ENCODE measurements at regions not wholly inside any gene's neighbourhood (a gene's known extent, or its start where the extent isn't known, plus 50 kb on each side); places are given as distances from the start of the nearest gene placed in this dataset.

- no peak for TF ChIP-seq POLR2AphosphoS5 (IDR thresholded peaks at IDR 0.05; ENCODE audit: low read depth, low read length)
- TF ChIP-seq SIN3A (IDR thresholded peaks at IDR 0.05; ENCODE audit: borderline replicate concordance, insufficient read depth, low read length) = no peak
- TF ChIP-seq REST (IDR thresholded peaks at IDR 0.05; ENCODE audit: insufficient read depth in 1 of 2, low read depth in 2 of 2, low read length in 2 of 2) = no peak
- TF ChIP-seq FOXP2 (optimal IDR thresholded peaks at IDR 0.05; ENCODE audit: borderline replicate concordance, extremely low read depth, extremely low read length, insufficient read depth) = no peak
- TF ChIP-seq TAF1 (IDR thresholded peaks at IDR 0.05; ENCODE audit: borderline replicate concordance, insufficient read depth, low read length) = no peak
Observed at GRCh38 chr6:9699888-9700287, 715.0 kb downstream of the TFAP2A start.

- TF ChIP-seq SIN3A (IDR thresholded peaks at IDR 0.05; ENCODE audit: borderline replicate concordance, insufficient read depth, low read length) = no peak
- no peak for TF ChIP-seq TAF1 (IDR thresholded peaks at IDR 0.05; ENCODE audit: borderline replicate concordance, insufficient read depth, low read length)
- TF ChIP-seq FOXP2 (optimal IDR thresholded peaks at IDR 0.05; ENCODE audit: borderline replicate concordance, extremely low read depth, extremely low read length, insufficient read depth) = no peak
- TF ChIP-seq POLR2AphosphoS5 (IDR thresholded peaks at IDR 0.05; ENCODE audit: low read depth, low read length) = no peak
- TF ChIP-seq REST (IDR thresholded peaks at IDR 0.05; ENCODE audit: insufficient read depth in 1 of 2, low read depth in 2 of 2, low read length in 2 of 2) = no peak
Observed at GRCh38 chr6:9697263-9697931, 717.5 kb downstream of the TFAP2A start.

- TF ChIP-seq SIN3A (IDR thresholded peaks at IDR 0.05; ENCODE audit: borderline replicate concordance, insufficient read depth, low read length) (no peak), REST (IDR thresholded peaks at IDR 0.05; ENCODE audit: insufficient read depth in 1 of 2, low read depth in 2 of 2, low read length in 2 of 2) (peak; percentile 63 to 81), TAF1 (IDR thresholded peaks at IDR 0.05; ENCODE audit: borderline replicate concordance, insufficient read depth, low read length) (no peak), POLR2AphosphoS5 (IDR thresholded peaks at IDR 0.05; ENCODE audit: low read depth, low read length) (no peak), FOXP2 (optimal IDR thresholded peaks at IDR 0.05; ENCODE audit: borderline replicate concordance, extremely low read depth, extremely low read length, insufficient read depth) (no peak)
Observed at GRCh38 chr6:9690388-9690787, 724.5 kb downstream of the TFAP2A start.

GRCh38 chr6:9675122-9675521 lies 739.8 kb downstream of the TFAP2A start:
- TF ChIP-seq TAF1 (IDR thresholded peaks at IDR 0.05; ENCODE audit: borderline replicate concordance, insufficient read depth, low read length) = no peak
- no peak for TF ChIP-seq POLR2AphosphoS5 (IDR thresholded peaks at IDR 0.05; ENCODE audit: low read depth, low read length)
- no peak for TF ChIP-seq SIN3A (IDR thresholded peaks at IDR 0.05; ENCODE audit: borderline replicate concordance, insufficient read depth, low read length)
- TF ChIP-seq FOXP2 (optimal IDR thresholded peaks at IDR 0.05; ENCODE audit: borderline replicate concordance, extremely low read depth, extremely low read length, insufficient read depth) = no peak
- TF ChIP-seq REST (IDR thresholded peaks at IDR 0.05; ENCODE audit: insufficient read depth in 1 of 2, low read depth in 2 of 2, low read length in 2 of 2) = no peak

Measured in PFSK-1 (cell line).